GF-D8 (cell line): ENCODE measurements at regions not wholly inside any gene's neighbourhood (a gene's known extent, or its start where the extent isn't known, plus 50 kb on each side); places are given as distances from the start of the nearest gene placed in this dataset.
"Not testable (repeated sequence)": the region's sequence is repeated elsewhere in the genome, so short reads cannot be mapped to it uniquely, and the experiment has no call there.

Experiments
- DNase-seq: peaks from one replicate; lab custom pipeline; 2025; lab: John Stamatoyannopoulos, UW

DNA sequence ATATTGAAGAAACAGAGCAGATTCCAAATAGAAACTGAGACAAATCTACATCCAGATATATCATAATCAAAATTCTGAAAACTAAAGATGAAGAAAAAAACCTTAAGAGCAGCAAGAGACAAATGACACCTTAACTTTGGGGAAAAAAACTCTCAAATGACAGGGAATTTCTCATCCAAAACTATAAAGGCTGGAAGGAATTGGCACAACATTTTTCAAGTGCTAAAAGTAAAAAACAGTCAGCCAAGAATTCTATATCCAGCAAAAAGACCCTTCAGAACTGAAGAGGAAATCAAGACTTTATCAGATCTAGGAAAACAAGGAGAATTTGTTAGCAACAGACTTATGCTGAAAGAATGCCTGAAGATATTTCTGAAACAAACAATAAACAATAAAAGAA lies 90.3 kb upstream of the RASSF8 start:
- DNase-seq: no peak

DNA sequence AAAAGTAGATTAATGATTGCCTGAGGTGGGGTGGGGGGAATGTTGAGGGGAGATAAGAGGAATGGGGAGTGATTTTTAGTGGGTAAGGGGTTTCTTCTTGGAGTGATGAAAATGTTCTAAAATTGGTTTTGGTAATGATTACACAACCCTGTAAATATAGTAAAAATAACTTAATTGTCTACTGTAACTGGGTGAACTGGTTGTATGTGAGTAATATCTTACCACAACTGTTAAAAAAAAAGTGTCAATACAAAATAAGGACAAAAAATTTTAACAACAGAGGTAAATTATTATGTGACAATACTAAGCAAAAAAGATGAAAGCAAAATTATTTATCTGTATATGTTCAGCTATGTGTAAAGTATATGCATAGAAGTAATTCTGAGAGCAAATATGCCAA lies 86.3 kb upstream of the RASSF8 start:
- DNase-seq: no peak

DNA sequence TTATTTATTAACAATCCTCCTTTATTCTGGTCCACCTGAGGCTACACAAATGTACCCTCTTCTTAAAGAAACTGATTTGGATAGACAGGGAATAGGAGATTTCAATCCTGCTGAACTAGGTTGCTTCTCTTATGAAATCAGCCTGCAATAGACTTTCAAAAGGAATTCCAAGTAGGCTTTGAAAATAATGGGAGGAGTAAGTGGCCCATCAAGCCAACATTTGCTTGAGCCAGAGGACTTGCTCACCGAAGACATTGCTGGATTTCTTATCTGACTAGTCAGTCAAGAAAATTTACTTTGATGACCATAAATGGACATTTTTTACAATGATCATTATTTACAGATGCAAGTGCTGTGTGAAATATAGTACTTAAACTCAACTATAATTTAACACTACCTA lies 82.8 kb upstream of the RASSF8 start:
- no peak for DNase-seq

DNA sequence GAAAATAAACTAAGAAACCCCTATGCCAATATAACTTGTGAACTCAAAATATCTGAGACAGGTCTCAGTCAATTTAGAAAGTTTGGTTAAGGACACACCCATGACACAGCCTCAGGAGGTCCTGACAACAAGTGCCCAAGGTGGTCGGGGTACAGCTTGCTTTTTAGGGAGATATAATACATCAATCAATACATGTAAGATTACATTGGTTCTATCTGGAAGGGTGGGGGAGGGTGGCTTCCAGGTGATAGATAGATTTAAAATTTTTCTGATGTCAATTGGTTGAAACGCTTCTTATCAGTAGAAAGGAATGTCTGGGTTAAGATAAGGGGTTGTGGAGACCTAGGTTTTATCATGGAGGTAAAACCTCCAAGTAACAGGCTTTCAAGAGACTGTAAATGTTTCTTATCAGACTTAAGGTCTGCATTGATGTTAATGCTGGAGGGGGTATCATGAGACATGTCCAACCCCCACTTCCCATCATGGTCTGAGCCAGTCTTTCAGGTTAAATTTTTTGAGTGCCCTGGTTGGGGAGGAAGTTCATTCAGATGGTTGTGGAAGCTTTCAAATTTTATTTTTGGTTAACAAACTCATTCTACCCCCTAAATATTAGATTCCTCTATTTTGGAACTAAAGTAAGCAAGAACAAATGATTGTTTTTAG lies 82.0 kb upstream of the RASSF8 start:
- DNase-seq: no peak

DNA sequence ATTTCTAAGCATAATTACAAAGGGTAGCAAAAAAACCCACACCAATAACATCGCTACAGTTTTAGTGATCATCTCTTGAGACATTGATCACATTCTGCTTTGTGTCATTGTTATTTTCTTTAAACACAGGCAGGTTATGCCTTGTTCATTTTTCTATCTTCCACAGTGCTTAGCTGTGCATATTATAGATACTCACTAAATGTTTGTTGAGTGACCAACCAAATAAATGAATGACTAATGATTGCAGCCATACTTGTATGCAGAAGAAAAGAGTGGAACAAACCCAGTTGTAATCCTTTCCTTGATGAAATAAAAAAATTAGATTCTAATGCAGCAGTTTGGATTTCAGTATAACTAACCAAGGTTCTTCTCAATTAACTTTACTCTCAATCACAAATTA lies 81.0 kb upstream of the RASSF8 start:
- no peak for DNase-seq

DNA sequence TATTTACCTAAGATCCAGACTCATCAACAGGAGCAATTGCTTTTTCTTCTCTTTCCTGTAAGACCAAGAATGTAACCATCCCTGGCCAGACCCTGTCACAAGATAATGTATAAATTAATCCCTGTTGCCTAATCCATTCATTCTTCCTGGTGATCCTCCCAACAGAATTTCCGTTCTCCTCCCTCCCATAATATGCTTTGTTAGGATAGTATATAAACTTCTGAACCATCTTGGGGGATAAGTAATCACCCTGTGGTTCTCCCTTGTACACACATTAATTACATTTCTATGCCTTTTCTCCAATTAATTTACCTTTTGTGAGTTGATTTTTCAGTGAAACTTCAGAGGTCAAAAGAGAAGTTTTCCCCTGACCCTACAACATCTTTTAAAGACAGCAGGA lies 76.2 kb upstream of the RASSF8 start:
- DNase-seq: no peak

DNA sequence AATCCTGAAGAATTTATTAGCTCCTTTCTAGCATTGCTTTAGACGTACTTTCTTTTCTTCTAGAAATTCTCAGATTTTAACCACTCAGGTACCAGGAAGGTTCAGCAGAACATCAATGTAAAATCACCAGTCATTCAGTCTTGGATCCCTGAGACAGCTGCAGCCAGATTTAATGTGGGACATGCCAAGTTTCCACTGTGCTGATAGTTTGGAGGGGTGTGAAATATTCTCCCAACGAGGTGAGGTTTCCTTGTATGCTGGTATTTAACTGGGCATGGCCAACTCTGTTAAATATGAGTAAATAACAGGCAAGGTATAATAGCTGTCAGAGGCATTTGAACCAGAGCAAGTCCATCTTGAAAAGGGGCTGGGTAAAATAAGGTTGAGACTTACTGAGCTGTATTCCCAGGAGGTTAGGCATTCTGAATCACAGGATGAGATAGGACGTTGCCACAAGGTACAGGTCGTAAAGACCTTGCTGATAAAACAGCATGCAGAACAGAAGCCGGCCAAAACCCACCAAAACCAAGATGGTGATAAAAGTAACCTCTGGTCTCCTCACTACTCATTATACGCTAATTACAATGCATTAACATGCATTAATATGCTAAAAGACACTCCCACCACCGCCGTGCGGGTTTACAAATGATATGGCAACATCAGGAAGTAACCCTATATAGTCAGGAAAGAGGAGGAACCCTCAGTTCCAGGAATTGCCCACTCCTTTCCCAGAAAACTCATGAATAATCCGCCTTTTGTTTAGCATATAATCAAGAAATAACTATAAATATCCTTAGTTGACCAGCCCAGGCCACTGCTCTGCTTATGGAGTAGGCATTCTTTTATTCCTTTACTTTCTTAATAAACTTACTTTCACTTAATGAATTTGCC lies 75.2 kb upstream of the RASSF8 start:
- DNase-seq: no peak

DNA sequence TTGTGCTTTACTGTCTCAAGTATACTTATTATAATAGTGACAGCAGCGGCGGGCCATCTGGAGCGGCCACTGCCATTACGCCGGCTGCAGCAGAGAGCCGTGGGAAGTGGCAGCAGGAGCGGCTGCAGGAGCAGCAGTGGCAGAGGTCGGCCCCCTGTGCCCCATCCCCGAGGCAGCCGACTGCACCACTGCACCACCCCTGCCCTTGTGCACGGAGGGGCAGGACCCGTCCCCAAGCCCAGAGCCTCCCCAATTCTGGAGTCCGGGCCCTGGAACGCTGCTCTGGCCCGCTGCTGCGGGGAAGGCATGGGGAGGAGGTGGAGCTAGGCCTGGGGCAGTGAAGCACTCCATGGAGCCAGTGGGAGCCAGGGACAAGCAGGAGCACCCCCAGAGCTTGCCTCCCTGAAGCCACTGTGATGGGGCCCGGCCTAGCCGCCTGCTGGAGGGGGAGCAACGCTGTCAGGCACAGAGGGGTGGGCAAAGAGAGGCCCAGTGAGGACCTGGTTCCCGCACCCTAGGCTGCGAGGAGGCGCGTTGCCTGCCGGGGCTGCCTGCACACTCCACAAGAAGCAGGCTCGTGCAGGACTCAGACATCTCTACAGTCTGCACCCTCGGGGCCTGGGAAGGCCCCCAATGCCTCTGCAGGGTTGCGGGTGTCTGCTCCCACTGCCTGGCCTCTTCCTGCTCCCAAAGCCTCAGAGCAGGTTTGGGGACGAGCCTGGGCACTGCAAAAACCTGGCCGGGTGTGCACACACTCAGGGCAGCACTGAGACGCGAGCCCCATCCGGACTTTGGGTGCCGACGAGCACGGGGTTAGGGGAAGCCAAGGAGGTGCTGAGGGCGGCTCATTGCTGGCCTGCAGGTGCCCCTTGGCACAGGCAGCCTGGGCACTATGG lies 74.2 kb upstream of the RASSF8 start:
- DNase-seq: no peak

DNA sequence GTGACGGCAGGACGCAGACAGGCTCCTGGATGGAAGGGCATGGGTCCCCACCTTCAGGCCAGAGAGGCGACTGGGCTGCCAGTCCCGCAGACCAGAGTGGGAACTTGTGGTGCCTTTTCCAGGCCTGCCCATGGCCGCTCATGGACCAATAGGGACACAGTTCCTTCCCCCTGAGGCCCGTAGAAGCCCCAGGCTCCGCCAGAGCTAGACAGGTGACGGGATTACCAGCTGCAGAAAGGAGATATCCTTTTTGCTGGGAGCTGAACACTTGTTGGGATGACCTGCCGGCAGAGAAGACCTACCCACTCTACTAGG lies 73.6 kb upstream of the RASSF8 start:
- DNase-seq: no peak

DNA sequence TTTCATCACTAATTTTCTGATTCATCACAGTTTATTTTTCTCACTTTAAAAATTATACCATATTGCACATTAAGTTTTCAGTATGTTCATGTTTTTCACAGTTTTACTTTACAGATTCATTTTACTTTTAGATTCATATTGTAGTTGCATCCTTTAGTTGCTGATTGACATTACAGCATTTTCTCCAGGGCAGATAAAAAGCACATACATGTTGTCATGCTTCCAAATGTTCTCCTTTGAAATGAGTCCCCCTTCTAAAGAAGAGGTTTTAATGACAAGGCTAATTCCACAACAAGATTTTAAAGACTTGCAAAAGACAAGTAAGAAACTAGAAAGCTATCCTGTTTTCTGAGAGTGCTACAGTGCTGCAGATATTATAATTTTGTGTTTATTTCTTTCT lies 72.1 kb upstream of the RASSF8 start:
- DNase-seq: no peak

DNA sequence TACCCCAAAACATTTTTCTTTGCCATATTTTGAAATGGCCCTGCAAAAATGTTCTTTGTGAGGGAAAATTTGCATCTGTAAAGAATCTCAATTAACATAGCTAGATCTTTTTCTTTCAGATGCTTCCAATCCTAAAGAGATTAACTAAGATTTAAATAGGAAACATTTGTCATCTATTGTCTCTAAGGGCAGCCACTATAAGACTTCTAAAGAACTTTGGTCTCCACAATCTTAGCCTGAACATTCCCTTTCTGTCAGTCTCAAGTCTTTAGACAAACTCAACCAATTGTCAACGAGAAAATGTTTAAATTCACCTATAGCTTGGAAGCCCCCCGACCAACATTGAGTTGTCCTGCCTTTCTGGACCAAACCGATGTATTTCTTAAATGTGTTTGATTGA lies 71.1 kb upstream of the RASSF8 start:
- DNase-seq: no peak

DNA sequence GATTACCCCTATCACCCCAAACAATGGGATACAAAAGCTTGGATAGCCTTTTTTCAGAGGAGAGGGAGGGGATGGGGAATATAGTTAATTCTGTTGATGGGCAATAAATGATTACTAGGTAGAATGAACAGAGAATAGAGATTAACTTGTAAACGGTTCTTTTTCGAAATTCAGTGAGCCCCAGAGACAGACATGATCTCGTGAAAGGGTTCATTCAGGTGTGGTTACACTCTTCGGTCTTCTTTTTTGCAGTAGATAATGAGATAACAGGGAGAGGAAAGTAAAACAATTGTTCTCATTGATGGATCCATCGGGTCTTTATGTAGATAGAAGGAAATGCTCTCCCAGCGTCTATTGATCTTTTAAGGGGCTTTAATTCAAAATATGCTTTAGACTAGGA lies 69.3 kb upstream of the RASSF8 start:
- no peak for DNase-seq

DNA sequence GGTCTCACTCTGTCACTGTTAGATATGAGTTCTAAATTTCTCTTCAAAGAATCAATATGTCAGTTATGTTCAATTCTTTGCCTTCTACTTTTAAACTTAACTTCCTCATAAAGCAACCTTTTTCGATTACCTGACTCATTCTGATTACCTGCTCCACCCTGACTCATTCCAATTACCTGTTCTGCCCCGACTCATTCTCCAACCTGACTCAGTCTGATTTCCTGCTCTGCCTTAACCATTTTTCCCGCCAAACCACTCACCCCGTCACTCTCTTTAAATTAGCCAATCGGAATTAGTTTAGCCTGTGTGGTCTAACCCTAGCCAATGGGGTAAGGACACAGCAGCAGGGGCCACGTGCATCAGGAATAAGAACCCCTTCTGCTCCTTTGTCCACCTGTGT lies 67.4 kb upstream of the RASSF8 start:
- not testable (repeated sequence) for DNase-seq

DNA sequence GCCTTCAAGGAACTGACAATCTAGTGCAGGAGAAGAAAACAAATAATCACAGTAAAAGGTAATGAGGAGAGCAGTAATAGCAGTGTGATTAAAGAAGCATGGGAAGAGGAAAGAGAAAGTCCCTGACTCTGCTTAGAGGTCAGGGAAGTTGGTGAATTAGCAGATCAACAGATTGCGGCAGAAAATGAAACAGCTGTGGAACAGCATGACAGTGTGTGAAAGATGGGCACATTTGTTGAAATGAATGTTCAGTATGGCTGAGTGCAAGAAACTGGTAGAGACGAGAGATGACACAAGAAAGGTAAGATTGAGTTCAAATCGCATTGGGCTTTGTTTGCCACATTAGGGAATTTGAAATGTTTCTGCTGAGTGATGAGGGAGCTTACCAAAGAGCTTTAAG lies 63.7 kb upstream of the RASSF8 start:
- no peak for DNase-seq

DNA sequence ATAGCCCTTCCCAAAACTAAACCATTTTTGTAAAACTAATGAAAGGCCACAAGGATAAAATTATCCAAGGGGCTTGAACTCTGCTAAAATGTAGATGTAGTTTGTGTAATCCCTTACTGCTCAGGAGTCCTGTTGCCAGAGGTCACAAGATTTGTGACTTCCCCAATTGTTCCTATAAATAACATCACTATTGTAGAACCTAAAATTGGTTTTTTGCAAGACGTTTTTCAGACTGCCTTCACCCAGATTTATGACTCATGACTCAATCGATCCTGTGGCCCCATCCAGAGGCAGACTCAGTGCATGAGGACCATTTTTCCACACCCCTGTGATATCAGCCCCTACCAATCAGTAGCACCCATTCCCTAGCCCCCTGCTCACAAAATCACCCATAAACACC lies 61.5 kb upstream of the RASSF8 start:
- DNase-seq: no peak

DNA sequence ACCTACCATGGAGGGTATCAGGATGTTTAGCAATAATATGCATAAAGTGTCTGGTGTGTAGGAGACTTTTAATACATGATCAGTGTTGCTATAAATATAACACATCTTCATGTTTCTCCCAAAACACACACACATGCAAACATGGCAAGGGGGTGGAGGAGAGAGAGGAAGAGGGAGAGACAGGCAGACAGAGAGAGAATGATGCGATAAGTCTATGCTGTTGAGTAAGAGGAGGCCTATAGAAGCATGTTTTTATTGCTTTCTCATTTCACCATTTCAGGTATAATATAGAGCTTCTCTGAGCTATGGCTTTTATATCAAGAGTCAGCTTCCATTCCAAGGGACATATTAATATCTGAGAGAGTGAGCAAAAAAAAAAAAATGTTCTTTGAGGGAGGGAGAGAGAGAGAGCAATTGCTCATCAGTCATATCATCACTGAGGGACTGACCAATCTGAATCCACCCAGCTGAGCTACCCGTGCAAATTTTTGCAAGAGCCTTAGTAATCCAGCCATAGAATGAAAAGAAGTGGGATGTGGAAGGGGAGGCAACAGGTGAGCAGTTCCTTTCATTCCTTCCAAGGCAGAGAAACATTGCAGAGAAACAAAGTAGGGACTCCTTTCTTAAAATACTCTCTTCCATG lies 54.8 kb upstream of the RASSF8 start:
- DNase-seq: no peak

DNA sequence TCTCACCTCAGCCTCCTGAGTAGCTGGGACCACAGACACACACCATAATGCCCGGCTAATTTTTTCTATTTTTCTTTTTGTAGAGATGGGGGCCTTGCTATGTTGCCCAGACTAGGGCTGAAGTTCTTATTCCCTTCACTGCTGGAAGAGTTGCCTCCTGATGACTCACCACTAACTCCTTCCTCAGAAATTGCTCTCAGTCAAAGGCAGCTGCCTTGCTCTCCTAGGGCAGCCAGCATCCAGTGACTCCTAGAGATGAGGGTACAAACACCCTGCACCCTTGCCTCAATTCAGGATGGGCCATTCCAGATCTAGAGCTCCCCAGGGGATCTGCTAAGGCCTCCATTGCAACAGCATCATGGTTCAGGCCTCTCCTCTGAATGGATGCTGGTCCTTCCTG lies 54.0 kb upstream of the RASSF8 start:
- DNase-seq: no peak

DNA sequence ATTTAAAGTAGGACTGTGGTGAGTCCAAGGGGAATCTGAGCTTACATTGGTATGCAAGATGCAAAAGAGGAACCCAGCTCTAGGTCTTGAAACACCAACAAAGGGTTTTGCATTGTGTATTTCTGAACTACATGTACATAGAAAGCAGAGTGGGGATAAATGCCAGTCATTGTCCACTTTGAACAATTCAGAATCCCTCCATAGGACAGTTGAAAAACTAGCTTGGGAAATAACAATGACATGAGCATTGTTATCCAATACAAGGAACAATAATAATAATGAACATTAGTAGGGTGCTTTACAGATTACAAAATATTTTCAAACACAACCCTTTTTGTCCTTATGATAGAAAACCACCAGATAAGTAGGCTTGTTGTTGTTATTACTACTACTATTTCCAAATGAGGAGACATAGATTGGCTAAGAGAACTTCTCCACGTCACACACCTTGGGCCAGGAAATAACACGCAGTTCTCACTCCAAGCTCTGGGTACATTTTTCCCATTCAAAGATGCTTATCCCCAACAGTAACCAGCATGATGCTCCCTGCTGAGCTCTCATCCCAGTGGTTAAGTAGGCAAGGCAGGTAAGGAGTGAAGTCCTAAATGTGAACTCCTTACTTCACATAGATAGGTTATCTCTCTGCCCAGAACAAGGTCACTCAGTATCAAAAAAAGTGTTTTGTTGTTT lies 51.7 kb upstream of the RASSF8 start:
- DNase-seq: no peak
